GM21367 (cell line): ENCODE measurements at regions not wholly inside any gene's neighbourhood (a gene's known extent, or its start where the extent isn't known, plus 50 kb on each side); places are given as distances from the start of the nearest gene placed in this dataset.
"Not testable (repeated sequence)": the region's sequence is repeated elsewhere in the genome, so short reads cannot be mapped to it uniquely, and the experiment has no call there.

ENCODE experiments used
- ATAC-seq: cut with Tn5 transposase; IDR thresholded peaks from one replicate; pipeline ENCODE4 v1.9.1; 2021; ENCODE audit not compliant: unreplicated experiment

DNA sequence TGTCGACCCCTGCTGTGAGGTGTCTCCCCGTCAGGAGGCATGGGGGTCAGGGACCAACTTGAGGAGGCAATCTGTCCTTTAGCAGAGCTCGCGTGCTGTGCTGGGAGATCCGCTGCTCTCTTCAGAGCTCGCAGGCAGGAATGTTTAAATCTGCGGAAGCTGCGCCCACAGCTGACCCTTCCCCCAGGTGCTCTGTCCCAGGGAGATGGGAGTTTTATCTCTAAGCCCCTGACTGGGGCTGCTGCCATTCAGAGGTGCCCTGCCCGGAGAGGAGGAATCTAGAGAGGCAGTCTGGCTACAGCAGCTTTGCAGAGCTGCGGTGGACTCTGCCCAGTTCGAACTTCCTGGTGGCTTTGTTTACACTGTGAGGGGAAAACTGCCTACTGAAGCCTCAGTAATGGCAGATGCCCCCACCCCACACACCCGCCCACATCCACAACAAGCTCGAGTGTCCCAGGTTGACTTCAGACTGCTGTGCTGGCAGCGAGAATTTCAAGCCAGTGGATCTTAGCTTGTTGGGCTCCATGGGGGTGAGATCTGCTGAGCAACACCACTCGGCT is 133.1 kb downstream of the CENPC start:
- not testable (repeated sequence) for ATAC-seq

DNA sequence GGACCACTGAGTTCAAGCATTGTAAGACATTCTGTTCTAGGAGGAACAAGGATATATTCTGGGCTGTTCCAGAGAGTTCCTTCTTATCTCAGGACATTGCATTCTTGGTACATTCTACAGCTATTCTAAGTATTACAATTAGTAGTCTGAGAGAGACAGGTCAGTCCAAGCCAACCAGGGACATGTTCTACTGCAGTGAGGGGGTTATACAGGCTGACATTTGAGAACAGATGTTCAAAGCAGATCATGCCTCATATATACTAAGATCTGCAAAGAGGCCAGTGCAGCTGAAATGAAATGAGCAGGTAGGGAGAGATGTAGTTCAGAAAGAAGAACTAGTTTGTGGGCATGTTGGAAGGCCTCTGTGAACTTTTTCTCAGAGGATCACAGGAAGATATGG is 142.0 kb downstream of the CENPC start:
- ATAC-seq, result no peak

DNA sequence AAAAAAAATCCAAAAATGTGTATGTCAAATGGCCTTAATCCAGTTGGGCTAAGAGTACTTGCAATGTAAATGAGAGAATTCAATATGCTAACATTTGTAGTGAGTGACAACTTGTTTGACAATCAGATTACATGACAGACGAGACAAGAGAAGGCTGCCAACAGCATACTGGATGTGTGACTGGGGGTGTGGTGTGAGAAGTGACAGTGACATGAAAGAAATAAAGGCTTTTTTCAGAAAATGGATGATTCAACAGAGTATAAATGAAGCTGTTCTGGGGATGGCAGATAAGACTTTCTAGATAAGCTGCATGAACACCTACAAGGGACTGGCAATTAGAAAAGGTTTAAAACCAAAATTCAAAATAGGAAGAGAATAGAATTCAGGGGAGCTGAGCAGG is 143.4 kb downstream of the CENPC start:
- ATAC-seq, result no peak

- ATAC-seq, result no peak
Observed at GRCh38 chr4:67397931-67398330, 147.4 kb downstream of the CENPC start.

DNA sequence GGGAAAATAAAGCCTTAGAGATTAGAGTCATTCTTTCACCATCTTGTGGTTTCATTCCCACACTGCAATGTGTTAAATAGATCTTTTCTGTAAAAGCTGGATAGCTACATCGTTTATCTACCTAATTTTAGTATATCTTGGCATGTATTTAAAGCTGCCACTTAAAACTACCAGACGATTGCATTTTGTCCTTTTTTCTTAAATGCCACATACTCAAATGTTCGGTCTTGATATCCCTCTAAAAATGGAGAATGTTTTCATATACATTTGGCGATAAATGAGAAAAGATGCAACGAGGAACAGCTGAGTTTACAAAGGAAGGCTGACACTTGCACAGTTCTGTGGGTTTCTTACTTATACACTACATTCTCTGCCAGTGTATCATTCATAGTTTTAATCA is 148.3 kb downstream of the CENPC start:
- ATAC-seq, result no peak

GRCh38 chr4:67396008-67396407 is 149.3 kb downstream of the CENPC start:
- ATAC-seq, result no peak

DNA sequence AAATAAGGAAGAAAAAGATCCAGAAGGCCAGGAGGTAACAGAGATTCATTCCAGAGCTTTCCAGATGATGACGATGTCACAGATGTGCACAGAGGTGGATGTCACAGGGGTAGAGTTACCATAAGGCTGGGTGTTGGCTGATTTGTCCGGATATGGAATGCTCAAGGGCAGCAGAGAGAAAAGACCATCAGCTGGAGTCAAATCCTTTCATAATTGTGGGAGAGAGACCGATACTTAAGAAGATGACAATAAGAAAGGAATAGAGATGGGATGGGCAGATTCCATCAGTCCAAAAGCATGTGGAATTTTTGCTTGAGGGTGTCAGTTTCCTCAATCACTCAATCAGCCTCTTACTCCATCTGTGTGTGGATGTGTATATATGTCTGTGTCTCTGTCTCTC is 150.4 kb downstream of the CENPC start:
- ATAC-seq, result no peak

DNA sequence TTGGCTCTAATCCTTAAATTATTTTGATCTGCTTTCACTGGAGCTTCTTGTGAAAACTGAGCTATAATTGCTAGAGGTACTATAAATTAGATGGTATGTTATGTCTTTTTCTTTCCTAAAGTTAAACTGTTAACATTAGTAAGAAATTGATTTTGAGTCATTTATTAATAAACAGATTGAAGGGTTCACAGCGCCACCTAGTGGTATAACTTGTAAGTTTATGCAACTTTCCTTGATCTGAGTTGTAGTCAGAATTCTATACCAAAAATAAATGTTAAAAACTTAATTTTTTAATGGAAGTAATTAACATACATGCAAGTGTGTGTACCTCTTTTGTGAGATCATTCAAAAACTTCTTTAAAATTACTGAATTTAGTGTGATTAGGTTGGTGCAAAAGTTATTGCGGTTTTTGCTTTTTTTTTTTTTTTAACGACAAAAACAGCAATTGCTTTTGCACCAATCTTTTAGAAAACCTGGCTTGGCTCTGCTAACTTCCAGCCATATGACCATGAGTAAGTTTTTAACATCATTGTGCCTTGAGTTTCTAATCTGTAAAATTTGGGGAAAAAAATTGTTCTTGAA is 151.5 kb downstream of the CENPC start:
- ATAC-seq, result no peak

DNA sequence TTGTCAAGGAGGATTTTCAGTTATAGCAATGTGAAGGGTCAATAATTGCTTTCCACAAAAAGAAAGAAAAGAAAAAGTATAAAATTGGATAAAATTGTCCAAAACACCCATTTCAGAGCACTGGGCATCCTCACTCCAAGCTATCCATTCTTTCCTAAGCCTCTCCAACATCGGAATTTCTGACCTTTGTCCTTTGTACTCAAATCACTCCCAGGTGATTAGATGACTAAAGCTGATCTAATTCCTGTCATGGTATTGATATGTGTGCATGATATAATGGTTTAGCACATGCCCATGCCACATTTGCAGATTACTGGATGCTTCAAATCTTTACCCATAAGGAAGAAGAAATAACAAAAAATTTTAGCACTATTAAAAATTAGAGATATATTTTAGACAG is 152.3 kb downstream of the CENPC start:
- no peak for ATAC-seq

DNA sequence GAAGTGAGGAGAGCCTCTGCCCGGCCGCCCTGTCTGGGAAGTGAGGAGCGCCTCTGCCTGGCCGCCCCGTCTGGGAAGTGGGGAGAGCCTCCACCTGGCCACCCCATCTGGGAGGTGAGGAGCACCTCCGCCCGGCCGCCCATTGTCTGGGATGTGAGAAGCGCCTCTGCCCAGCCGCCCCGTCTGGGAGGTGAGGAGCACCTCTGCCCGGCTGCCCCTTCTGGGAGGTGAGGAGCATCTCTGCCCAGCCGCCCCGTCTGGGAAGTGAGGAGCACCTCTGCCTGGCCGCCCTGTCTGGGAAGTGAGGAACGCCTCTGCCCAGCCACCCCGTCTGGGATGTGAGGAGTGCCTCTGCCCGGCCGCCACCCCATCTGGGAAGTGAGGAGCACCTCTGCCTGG is 163.9 kb downstream of the CENPC start:
- not testable (repeated sequence) for ATAC-seq

GRCh38 chr4:67380702-67381405 is 164.4 kb downstream of the CENPC start:
- ATAC-seq, result not testable (repeated sequence)

DNA sequence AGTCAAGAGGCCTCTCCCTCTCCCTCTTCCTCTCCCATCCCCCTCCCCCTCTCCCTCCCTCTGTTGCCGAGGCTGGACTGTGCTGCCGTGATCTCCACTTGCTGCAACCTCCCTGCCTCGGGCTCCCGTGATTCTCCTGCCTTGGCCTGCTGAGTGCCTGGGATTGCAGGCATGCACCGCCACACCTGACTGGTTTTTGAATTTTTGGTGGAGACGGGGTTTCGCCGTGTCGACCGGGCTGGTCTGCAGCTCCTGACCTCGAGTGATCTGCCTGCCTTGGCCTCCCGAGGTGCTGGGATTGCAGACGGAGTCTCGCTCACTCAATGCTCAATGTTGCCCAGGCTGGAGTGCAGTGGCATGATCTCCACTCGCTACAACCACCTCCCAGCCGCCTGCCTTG is 165.1 kb downstream of the CENPC start:
- no peak for ATAC-seq

- no peak for ATAC-seq
Observed at GRCh38 chr4:67375291-67375690, 170.0 kb downstream of the CENPC start.

- ATAC-seq, result no peak
Observed at GRCh38 chr4:67371615-67372014, 173.7 kb downstream of the CENPC start.

DNA sequence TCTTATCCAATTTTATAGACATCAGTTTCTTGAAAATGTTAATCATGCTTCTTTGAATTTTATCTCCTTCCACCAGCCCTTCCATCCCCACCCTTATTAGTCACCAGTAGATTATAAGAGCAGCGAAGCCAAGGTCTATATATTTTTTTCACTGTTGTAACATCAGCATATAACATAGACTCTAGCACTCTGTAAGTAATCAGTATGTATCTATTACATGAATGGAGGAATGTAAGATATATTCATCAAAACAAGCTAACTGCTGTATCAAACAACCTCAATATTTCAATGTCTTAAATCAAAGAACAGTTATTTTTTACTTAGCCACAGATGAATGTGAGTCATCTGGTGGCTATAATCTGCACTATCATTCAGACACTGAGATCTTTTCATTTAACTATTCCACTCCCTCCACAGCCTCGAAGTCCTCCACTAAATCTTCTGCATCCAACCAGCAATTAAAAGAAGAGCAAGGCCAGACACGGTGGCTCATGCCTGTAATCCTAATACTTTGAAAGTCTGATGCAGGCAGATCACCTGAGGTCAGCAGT is 178.9 kb downstream of the CENPC start:
- ATAC-seq, result no peak

DNA sequence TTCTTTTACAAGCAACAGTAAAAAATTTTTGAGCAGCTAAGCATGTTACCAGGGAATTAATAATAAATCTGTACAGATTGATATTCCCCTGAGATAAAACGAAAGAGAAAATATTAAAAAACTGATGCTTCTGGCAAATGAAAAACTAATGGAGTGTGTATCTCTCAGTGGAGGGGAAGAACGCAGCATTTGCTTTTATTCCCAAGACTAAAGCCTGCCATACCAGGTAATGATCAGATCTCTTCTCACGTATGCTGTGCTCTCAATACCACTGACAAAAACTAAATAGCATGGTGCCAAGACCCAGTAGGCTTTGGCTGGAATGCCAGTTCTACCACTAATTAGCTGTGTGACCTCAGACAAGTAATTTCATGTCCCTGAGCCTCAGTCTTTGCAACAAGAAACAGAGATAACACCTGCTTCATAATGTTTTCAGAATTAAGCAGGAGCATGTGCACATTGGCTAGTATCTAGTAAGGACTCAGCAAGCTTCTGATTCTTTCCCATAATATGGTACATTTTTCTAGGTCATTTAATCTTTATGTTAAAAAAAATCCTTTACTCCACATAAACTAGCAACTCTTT is 179.6 kb downstream of the CENPC start:
- no peak for ATAC-seq

DNA sequence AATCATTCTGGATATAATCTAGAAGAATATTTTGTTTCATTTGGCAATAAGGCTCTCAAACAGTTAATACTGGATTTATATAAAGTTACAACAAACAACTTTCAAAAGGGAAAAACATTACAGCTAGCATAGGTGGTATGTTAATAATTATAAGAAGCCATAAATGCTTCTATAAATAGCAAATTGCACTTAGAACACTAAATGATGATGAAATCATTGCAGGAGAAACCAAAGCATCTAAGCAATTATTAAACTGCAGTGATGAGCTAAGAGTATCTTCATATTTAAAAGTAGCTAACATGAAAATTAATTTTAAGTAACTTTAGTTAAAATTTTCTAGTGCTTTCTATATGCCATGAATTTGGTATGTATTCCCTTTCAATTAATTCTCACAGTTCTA is 189.5 kb downstream of the CENPC start:
- ATAC-seq, result no peak

GRCh38 chr4:67346654-67347053 is 198.6 kb downstream of the CENPC start:
- no peak for ATAC-seq

DNA sequence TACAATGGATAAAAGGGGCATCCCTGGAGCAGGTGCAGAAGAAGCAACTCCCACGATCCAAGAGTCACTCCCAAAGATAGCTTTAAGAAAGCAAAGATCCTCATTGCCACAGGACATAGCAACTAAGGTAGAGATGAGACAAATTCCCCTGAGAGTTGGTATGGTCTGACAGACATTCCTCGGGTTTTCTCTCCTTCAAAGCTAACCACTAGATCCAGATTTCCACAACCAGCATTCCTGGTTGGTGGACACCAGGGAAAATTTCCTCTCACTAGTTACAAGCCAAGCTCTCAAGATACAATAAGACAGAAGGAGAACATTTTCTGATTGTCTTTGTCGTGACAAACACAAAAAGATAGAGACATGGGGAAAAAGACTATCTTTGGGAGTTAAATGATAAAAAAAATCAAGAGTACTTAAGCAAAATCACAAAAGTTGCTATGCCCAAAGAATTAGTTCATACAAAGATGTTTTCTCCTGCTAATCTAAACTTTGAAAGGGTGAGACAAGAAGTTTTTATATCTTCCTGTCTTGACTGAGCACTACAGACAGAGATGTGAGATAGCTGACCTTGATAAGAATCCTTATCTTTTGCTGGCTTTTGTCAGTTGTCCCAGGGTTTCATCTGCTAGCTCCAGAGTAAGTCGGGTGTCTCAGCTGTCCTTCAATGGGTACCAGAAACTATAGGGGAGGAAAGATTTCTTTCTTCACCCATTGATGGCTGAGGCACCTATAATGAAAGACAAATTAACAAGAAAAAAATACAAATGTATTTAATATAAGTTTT is 200.5 kb downstream of the CENPC start:
- no peak for ATAC-seq

DNA sequence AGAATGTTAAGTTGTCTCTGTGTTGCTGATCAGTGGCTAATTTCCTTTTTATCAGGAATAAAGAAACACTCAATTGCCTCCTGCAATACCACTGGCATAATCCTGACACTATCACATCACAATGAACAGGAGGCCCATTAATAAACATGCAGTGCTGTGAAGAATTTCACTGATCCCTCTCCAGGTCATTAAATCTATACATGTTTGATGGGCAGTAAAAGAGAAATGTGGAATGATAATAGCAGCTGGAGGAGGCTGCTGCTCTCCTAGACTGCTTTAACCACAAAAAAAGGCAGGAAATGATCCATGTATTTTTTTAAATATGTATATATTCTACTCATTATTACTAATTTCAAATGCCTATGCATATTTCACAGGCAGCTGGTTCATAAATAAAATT is 202.1 kb downstream of the CENPC start:
- no peak for ATAC-seq

GRCh38 chr4:67342291-67342690 is 203.0 kb downstream of the CENPC start:
- ATAC-seq, result no peak
